GM18951 (cell line): ENCODE measurements at regions not wholly inside any gene's neighbourhood (a gene's known extent, or its start where the extent isn't known, plus 50 kb on each side); places are given as distances from the start of the nearest gene placed in this dataset.

Experiments
- POLR2A ChIP-seq: IDR thresholded peaks from 4 replicates; pipeline ENCODE4 v1.6.1; 2011; ENCODE audit warnings: mild to moderate bottlenecking; ENCODE audit not compliant: insufficient read length, insufficient read depth; ENCODE audit errors: extremely low read depth
- in situ Hi-C: fragments of 300-500 bp; cut with MboI; formaldehyde crosslinking; loops from one replicate; pipeline ENCODE4 v1.12.0; 2022; ENCODE audit warnings: low sequenced_read_pairs, mixed read lengths, inconsistent platforms; ENCODE audit not compliant: unreplicated experiment

DNA sequence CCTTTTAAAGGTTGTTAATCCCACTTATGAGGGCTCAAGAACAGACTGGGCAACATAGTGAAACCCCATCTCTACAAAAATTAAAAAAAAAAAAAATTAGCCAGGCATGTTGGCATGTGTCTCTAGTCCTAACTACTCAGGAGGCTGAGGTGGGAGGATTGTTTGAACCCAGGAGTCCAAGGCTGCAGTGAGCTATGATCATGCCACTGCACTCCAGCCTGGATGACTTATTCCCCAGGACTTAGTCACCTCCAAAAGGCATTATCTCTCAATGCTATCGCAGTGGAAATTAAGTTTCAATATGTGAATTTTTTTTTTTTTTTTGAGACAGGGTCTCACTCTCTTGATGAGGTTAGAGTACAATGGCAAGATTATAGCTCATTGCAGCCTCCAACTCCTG lies 61.2 kb upstream of the TRIM24 start:
- no peak for TF ChIP-seq POLR2A
- in situ Hi-C loops: no loop called here

DNA sequence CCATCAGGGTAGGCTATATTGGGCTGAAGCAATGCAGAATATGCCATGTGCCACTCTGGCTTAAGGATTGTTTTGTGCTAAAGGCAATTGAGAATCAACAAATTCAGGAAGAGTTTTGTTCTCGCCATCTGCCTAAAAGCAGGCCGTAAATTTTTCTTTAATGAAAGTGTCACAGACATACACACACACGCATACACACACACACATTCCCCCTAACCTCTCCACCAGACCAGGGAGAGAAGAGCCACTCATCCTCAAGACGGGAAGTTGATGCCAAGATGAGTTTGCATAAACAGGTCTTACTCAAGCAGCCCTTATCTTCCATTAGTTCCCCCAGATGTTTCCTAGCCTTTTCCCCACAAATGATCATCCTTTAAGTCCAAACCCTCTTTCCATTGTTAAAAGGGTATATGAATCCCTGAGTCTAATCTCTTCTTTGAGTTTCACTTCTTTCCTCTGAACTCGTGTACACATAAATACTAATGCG lies 59.6 kb upstream of the TRIM24 start:
- in situ Hi-C loops: no loop called here
- TF ChIP-seq POLR2A: no peak

DNA sequence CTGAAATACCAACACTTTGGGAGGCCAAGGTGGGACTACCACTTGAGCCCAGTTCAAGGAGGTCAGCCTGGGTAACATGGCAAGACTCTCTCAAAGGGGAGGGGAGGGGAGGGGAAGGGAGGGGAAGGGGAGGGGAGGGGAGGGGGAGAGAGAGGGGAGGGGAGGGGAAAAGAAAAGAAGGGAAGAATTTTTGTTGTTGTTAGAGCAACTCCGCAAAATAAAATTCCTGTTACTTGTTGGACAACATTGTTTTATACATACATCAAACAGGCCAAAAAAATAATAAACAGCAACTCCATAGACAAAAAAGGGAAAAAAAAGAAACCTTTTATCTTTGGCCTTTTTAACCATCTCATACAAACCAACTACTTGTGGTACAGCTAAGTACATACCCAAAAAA lies 57.3 kb upstream of the TRIM24 start:
- TF ChIP-seq POLR2A: no peak
- in situ Hi-C loops: no loop called here

DNA sequence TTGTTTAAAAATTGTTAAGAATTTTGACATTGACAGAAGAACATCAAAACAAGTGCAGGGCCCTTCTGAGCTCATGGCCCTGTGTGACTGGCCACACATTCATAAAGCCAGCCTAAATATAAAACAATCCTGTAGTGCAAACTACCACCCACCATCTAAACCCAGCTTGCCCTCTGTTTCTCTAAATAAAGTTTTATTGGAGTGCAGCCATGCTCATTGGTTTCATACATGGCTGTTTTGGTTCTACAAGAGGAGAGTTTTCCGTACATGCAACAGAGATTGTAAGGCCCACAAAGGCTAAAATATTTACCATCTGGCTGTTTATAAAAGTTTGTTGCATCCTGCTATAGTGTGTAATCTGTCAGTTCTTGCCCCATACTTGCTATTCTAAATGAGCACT lies 54.6 kb upstream of the TRIM24 start:
- no peak for TF ChIP-seq POLR2A
- in situ Hi-C loops: no loop called here

DNA sequence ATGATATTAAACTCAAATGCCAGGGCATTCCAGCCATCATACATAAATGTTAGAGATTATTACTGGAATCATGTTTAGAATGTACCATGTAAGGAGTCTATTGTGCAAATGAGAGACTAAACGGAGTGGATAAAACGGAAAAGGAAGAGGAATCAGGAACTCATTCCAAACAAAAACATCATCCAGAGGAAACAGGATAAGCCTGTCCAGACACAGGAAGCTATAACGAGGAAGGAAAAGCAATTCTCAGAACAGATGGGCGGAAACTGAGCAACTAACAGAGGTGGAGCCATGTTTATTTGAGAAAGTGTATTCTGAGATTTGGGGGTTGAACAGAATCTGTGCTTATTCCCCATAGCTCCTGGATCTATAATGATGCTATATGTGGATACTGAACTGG lies 52.3 kb upstream of the TRIM24 start:
- no peak for TF ChIP-seq POLR2A
- in situ Hi-C loops: no loop called here
